ELF-1 (cell line): ENCODE measurements at regions not wholly inside any gene's neighbourhood (a gene's known extent, or its start where the extent isn't known, plus 50 kb on each side); places are given as distances from the start of the nearest gene placed in this dataset.
"Not testable (repeated sequence)": the region's sequence is repeated elsewhere in the genome, so short reads cannot be mapped to it uniquely, and the experiment has no call there.

Experiments
- DNase-seq: peaks from one replicate; pipeline ENCODE4 v3.0.0-alpha.2; 2016; ENCODE audit warnings: low read depth, low spot score

DNA sequence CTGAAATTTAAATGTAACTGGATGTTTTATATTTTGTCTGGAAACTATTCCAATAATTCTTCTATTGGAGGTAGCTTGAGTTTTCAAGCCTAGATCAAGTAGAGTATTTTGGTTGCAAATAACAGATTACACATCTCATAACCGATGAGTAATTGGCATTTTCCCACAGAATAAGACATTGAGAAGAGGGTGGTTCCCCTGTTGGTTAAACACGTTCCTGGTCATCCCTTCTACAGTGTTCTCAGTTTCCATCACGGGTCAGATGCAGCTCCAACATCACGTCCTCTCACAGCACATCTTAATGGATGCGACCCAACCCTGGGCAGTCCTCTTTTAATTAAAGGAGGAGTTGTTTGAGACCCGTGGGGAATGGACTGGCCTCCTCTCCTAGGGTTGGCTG, 149.0 kb upstream of the ZNF516 start:
- no peak for DNase-seq

DNA sequence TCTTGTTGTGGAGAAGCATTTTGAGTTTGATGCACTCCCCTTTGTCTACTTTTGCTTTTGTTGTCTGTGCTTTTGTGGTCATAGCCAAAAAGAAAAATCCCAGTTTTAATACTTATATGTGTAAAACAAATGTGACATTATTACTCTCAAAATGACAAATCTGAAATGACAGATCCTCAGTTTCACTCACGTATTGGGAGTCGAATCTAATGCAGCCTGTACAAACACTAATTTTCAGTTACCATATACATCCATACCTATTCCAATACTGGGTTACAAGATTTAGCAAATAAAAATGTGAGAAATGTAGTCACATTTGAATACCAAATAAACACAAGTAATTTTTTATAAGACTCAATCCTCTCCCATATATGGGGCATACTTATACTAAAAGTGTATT, 148.2 kb upstream of the ZNF516 start:
- DNase-seq, result no peak

DNA sequence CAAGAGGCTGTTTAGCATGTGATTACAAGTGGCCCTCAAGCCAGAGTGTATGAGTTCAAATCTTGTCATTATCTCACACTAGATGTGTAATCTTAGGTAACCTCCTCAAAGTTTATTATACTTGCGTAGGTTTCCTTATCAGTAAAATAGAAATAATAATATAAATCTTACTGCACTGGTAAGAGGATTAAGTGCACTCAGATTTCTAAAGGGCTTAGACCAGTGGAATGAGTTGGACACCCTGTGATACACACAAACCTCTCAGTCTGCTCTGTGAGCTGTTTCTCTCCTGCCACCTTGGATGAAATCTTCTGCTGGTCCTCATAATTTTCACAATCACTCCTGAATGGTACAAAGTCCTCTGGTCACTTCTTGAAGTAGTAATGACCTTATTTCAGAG, 145.4 kb upstream of the ZNF516 start:
- DNase-seq, result no peak

DNA sequence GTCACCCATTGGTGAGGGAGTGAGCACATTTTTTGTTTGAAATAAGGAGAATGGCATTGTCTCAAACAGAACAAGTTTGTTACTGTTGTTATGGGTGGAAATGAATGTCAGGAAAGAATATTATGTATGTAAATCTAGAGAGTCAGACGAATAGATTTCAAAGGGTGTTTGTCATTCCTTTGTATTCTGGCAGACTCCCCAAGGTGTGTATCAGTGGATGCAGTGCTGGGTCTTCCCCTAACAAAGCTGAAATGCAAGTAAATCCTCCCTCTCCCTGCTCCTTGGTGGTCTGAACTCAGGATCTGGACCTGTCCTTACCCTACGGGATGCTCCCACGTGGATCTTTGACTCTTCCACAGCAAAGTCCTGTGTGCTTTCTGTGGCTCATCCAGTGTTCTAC, 139.5 kb upstream of the ZNF516 start:
- DNase-seq, result no peak

DNA sequence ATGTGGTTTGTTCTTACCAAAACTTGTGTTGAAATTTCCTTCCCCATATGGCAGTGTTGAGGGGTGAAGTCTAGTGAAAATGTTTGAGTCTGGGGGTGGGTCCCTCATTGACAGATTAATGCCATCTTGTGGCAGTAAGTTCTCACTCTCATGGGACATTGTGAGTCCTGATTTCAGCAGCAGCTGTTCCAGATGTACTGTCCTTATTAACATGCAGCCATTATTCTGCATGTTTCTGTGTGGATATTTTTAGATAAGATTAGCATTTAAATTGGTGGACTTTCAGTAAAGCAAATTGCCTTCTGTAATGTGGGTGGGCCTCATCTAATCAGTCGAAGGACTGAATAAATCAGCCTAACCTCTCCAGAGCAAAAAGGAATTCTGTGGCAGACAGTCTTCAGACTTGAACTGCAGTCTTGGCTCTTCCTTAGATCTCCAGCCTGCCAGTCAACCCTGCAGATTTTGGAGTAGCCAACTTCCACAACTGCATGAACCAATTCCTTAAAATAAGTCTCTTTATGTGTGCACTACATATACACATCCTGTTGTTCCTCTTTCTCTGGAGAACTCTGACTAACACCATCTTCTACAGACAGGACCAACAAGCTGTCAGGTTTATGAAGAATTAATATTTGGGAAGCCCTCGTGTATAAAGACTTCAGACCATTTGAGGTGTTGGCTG, 138.7 kb upstream of the ZNF516 start:
- DNase-seq, result no peak

DNA sequence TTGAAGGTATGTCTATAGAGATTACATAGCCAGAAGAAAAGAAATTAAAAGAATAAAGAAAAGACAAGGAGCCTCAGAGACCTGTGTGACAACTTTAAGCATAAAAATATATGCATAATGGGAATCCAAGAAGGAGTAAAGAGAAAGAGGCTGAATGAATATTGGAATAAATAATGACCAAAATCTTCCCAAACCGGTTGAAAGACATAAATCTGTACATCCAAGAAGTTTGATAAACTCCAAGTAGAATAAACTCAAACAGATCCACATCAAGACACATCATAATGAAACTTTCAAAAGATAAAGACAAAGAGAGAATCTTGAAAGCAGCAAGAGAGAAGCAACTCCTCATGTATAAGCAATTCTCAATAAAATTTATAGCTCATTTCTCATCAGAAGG, 132.4 kb upstream of the ZNF516 start:
- DNase-seq, result no peak

DNA sequence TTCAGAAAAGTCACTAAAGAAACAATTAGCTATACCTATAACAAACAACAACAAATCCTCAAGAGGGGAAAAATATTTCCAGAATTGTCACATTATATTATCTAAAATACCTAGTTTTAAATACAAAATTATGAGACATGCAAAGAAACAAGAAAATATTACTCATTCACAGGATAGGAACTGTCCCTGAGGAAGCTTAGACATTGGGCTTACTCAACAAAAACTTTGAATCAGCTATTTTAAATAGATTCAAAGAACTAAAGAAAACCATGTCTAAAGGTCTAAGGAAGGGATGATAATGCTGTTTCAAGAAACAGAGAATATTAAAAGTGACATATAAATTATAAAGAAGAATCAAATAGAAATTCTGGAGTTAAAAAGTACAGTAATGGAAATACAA, 131.9 kb upstream of the ZNF516 start:
- DNase-seq, result no peak

DNA sequence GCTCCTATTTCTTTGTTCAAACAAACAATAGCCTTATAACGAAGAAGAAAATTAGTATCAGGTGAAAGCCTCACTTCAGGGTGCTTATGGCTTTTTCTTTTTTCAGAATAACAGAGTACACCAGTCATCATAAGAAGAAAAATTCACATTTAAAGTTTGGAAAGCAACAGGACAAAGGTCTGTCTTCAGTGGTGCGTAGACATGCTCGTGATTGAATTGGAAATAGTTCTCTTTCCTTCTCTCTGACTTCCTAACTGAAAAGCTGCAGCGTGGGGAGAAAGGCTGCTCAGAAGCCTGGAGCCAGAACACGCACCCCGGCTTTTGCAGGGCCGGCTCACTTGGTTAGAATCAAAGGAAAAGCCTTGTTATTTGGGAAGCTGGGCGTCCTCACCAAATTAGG, 127.6 kb upstream of the ZNF516 start:
- DNase-seq, result no peak

DNA sequence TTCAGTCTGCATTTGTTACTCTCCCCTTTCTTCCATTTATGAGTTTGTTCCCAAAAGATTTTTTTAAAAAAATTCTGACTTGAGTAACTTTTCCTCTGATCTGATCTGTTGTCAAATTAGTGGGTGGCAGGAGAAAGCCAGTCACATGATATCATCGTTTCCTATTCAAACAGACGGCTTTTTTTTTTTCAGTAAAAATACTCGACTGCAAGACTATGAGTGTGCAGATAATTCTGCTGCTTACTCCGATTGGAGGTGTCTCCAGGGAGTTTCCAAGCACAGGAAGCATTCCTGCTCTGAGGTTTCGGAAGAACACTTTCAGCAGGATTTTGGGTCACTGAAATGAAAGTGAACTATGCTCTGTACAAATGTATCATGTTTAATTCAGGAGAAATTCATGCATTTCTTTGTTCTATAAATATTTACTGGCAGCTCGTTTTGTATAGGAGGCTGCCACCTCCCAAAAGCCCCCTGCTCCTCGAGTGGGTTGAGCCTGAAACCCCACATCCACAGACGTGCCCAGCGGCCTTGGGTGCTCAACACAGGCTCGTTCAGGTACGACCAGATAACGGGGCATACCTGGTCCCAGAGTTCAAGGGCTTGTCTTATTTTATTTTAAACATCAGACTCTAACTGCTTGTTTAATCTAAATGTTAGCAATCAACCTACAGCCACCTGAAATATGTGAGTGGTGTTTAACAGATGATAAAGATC, 126.9 kb upstream of the ZNF516 start:
- no peak for DNase-seq

DNA sequence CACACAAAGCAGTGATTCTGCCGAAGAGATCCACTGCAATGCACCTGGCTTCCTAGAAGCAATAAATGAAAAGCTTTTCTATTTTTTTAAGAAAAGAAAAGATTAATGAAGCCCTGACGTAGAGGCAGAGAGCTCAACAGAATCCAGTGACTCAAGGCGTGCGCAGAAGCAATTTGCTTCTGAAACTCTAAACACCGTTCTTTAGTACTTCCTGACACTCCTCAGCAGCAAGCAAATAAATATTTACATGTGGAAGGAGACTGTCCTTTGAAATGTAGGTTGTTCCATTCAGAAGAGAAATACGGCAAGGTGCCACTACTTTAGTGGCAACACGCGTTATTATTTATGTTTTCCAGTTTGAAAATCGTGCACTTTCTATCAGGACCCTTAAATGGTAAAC, 126.2 kb upstream of the ZNF516 start:
- no peak for DNase-seq

DNA sequence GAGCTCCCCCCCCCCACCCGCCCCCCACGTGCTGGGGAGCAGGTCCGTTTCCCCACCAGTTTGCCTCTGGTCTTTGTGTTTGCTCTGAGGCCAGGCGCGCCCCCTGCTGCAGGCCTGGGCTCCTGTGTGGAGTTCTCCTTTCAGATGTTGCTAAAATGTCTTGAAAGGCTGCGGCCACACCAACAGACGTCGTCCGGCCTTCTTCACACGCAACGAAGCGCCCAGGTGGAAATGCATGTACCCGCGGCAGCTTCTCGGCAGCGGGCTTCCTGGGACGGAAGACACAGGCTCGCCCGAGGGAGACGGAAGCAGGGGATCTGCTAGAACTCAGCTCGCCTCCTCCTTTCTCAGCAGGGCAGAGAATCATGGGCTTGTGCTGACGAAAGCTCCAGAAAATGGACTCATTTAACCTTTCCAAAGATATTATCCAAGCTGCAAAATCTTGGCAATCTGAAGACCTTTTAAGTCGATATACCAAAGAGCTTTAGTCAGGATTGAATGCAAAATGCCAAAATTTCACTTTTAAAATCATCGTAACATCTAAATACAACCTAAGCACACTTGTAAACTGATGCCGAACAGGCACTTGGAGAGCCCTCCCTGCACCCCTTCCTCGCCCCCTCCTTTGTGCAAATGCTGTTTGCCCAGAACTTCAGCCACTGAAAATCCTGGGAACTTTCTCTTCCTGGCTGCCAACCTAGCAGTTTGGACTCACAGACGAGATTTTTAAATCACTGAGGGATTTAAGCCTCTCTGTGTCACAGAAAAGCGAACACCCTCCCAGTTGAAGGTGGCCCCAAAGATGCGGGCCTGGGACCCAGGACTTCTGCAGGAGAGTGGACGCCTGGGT, 125.5 kb upstream of the ZNF516 start:
- DNase-seq, result peak; percentile 90

DNA sequence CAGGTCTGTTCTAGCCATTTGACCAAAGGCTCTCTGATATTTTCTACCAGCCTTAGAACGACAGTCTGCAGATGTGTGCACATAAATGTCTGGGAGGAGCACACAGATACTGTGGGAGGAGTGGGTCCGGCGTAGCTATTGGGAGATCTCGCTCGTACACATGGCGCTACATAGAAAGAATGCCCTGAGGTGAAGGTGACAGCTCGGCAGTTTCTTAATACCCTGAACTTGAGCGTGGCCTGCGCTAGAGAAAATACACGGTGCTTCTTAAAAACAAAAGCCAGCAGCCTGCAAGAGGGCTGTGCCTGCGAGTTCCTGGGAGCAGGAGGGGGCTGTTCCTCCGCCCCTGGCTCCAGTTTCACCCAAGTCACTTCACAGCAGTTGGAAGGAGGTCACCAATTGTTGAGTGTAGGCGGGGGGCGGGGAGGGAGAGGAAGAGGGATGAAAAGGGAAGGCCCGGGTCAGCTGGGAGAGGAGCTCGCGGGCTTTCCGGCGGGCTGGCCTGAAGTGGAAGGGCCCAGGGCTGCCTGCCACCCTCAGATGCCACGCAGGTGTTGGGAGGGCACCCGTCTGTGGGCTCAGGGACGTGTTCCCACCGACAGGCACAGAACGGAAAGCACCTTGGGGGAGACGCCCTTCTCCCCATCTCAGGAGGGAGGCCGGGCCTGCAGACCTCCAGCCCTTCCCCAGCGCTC, 124.7 kb upstream of the ZNF516 start:
- DNase-seq, result peak; percentile 81

DNA sequence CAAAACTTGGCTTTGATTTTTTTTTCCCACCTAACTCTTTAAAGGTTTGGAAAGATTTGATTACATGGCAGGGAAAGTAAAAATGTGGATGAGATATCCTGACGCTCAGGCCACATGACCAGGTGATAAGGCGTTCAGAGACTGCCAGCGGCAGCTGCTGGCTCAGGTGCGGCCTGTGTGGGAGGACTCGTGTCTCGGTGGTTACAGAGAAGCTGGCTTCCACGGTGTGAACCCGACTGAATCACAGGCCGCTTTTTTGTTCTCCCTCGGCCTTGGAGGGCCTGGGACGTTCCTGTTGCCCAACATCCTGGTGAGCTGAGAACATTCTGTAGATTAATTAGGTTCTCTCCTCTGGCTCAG, 124.2 kb upstream of the ZNF516 start:
- peak; percentile 52 for DNase-seq

DNA sequence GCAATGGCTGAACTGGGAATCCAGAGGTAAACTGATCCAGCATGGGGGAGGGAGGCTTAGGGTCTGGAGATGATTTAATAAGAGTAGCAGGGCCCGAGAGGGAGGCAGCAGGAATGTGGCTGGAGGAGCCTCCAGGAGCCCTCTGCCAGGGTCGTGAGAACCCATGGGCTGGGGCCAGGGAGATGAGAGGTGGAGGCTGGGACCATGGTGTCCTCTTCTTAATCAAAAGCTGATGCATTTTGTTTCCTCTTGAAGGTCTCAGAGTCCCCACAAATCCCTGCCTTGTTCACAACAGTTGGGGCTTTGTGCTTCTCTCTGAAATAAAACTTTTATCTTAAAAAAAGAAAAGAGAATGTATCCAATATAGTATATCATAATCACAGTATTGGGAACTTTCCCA, 123.7 kb upstream of the ZNF516 start:
- no peak for DNase-seq

DNA sequence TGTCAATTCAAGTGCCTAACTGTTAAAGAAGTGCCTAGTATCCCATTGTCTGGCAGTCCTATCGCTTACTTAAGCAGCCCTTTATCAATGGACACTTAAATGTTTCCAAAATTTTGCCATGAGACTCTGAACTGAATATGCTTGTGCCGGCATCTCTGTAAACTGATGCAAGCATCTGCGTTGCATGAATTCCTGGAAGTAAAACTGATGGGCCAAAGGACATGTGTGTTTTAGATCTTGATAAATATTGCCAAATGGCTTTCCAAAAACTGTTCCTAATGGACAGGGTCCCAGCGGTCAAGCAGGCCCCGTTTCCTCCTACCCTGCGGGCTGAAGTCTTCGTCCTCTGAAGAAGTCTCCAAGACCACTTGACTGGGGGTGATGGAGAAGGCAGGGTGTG, 121.3 kb upstream of the ZNF516 start:
- no peak for DNase-seq

DNA sequence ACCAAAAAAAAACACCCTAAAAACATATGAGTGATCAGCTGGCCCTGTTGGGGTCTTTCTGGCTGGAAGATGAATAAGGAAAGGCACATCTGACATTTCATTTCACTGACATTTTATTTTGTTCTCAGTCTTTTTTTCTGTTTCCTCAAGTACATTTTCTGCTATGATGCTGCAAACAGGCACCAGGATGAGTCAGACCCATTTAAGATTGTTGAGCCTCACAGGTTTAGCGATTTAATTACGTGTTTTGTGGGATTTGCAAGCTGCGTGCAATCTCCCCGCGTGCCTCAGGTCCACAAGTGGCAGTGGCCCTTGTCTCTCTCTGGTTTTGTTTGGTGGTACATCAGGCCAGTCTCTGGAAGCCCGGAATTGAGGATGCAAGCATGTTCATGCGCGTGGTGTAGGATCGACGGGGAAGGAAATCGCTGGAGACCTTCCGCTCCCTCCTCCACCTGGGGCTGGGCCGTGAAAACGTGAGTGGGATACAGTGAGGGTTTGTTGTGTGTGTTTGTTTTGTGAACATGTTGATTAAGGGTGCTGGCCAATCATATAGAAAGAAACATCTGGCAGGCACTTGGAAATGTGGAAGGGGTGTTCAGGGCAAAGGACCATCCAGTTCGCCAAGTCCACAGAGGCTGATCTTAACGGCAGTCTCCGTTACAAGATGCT, 120.2 kb upstream of the ZNF516 start:
- DNase-seq, result no peak

DNA sequence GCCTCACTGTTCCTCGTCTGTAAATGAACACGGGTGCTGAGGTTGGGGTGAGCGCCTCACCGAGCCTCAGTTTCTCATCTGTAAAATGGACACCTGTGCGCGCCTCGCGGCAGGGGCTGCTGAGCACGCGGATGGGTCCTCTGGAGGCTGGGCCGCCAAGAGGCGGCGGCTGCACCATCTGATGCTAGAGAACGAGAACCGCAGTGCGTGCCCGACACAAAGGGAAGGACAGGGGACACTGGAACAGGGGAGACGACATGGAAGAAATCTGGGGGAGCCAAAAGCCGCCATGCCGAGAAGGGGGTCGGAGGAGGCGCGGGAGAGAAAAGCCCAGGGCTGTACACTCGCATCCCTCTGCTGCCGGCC, 118.7 kb upstream of the ZNF516 start:
- DNase-seq, result no peak

DNA sequence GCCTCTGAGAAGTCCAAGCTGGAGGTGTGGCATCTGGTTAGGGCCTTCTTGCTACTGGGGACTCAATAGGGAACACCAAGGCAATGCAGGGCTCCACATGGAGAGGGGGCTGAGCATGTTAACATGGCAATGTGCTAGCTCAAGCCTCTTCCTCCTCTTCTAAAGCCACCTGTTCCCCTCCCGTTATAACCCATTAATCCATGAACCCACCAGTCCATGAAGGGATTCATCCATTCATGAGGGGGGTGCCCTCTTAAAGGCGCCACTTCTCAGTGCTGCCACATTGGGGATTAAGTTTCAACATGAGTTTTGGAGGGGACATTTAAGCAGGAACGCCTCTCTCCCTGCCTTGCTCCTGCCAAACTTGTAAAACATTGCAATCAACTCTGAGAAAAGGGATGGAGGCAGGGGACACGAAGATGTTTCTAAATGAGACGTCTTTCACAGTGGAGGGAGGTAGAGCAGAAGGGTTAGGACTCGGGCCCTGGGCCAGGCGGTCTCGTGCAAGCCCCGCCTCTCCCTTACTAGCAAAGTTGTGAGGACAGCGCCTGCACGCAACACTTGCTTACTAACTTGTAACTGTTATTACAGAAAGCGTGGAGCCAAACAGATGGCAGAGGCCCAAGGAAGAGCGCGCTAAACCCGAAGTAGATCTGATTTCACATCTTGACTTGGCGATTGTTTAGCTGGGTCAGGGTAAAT, 118.2 kb upstream of the ZNF516 start:
- DNase-seq, result no peak

DNA sequence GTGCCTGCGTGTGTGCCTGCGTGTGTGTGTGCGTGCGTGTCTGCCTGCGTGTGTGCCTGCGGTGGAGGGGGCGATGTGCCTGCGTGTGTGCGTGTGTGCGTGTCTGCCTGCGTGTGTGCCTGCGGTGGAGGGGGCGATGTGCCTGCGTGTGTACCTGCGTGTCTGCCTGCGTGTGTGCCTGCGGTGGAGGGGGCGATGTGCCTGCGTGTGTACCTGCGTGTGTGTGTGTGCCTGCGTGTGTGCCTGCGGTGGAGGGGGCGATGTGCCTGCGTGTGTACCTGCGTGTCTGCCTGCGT, 116.7 kb upstream of the ZNF516 start:
- not testable (repeated sequence) for DNase-seq

DNA sequence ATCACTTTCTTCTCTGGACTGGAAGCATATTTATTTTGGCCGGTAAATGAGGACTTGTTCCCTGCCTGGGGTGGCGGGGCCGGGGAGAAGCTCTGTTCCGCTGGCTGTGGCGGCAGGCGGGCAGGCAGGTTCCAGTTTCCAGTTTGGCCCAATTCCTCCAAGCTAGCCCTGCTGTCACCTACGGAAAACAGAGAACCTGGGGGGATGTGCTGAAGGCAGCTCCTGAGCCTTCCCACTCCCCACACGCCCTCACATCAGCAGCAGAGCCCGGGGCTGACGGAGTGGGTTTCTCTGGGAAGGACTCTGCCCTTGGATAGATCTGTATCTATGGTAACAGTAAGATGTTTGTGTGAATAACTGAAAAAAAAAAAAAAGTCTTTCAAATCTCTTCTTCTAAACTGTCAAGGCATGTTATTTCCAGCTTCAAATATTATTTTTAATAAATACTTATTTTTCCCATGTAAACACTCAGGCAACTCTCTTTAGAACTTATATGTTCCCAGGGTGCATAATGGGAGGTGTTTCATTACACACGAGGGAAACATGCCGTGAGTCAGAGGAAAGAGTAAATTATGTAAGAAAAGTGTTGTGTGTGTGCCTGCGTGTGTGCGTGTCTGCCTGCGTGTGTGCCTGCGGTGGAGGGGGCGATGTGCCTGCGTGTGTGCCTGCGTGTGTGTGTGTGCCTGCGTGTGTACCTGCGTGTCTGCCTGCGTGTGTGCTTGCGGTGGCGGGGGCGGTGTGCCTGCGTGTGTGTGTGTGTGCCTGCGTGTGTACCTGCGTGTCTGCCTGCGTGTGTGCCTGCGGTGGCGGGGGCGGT, 116.1 kb upstream of the ZNF516 start:
- DNase-seq, result peak; percentile 44
